ENCODE measurements at regions not wholly inside any gene's neighbourhood (a gene's known extent, or its start where the extent isn't known, plus 50 kb on each side); places are given as distances from the start of the nearest gene placed in this dataset.

DNA sequence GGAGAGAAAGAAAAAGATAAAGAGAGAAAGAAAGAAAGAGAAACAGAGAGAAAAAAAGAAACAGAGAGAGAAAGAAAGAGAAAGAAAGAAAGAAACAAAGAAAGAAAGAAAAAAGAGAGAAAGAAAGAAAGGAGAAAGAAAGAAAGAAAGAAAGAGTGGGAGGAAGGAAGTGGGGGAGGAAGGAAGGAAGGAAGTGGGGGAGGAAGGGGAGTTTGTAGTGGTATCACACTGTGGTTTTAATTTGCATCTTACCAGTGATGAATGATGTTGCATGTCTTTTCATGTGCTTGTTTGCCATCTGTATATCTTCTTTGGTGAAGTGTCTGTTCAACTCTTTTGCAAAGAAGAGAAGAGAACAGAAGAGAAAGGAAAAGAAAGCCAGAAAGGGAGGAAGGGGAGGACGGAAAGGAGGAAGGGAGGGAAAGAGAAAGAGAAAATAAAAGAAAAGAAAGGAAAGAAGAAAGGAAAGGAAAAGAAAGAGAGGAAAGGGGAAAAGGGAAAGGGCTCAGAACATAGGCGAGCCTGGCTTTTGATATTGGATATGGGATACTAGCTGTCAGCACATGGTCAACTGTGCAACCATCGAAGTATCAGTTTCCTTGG is 79.2 kb upstream of the FRMD4A start:
- DNase-seq = no peak
- H3K4me3 Mint-ChIP-seq = no peak overlapping the region
- H3K9me3 Mint-ChIP-seq = no peaks in the 10 kb centered on the region
- peaks cover 31% of the 10 kb centered on the region for H3K4me1 Mint-ChIP-seq (ENCODE audit: low read depth)
- TF ChIP-seq, protein P1, sequence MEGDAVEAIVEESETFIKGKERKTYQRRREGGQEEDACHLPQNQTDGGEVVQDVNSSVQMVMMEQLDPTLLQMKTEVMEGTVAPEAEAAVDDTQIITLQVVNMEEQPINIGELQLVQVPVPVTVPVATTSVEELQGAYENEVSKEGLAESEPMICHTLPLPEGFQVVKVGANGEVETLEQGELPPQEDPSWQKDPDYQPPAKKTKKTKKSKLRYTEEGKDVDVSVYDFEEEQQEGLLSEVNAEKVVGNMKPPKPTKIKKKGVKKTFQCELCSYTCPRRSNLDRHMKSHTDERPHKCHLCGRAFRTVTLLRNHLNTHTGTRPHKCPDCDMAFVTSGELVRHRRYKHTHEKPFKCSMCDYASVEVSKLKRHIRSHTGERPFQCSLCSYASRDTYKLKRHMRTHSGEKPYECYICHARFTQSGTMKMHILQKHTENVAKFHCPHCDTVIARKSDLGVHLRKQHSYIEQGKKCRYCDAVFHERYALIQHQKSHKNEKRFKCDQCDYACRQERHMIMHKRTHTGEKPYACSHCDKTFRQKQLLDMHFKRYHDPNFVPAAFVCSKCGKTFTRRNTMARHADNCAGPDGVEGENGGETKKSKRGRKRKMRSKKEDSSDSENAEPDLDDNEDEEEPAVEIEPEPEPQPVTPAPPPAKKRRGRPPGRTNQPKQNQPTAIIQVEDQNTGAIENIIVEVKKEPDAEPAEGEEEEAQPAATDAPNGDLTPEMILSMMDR (IDR thresholded peaks at IDR 0.05) = no peak
- peaks cover 48% of the 10 kb centered on the region; the same call in 1 of the 2 replicates for H3K27me3 Mint-ChIP-seq (ENCODE audit: insufficient read depth)
- no peak overlapping the region for H3K27ac Mint-ChIP-seq
- no peaks in the 10 kb centered on the region for H3K36me3 Mint-ChIP-seq (ENCODE audit: low read depth)

DNA sequence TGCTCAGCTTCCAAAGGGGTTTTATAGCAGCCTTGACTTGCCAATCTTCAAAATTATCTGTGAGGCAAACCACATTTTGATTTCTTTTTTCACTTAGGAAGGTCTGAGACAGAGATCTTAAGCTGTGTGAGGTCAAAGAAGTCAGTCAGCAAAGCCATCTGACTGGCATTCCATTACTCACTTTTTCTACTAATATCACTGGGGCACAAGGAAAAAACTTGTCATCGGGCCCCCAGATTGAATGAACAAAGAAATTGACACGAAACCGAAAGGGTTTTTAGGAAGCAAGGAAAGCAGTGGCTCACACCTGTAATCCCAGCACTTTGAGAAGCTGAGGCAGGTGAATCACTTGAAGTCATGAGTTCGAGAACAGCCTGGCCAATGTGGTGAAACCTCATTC is 78.5 kb upstream of the FRMD4A start:
- Mint-ChIP-seq H3K9me3 (no peaks in the 10 kb centered on the region), H3K4me1 (ENCODE audit: low read depth) (peaks cover 32% of the 10 kb centered on the region), H3K36me3 (ENCODE audit: low read depth) (no peaks in the 10 kb centered on the region), H3K4me3 (no peak overlapping the region), H3K27ac (no peak overlapping the region), H3K27me3 (ENCODE audit: insufficient read depth) (peaks cover 51% of the 10 kb centered on the region)
- DNase-seq = no peak
- TF ChIP-seq, protein P1 (IDR thresholded peaks at IDR 0.05) = no peak

DNA sequence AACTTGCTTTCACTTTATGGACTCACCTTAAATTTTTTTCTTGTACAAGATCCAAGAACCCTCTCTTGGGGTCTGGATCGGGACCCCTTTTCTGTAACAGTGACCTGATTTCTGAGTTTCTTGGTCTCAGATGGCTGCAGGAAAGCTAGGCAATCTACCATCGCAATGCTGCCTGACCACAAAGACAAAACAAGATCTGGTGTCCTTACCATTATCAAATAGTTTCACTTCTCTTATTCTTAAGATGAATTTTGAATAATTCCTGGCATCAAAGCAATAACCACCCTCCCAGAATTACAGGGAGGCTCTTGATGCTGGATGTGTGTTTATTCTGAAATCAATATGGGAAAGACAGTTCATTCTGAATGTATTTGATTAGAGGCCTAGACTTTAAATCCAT is 77.4 kb upstream of the FRMD4A start:
- Mint-ChIP-seq H3K27me3 (ENCODE audit: insufficient read depth) (peaks cover 52% of the 10 kb centered on the region), H3K27ac (no peak overlapping the region), H3K36me3 (ENCODE audit: low read depth) (no peaks in the 10 kb centered on the region), H3K4me1 (ENCODE audit: low read depth) (peaks cover 24% of the 10 kb centered on the region), H3K4me3 (no peak overlapping the region), H3K9me3 (no peaks in the 10 kb centered on the region)
- no peak for DNase-seq
- TF ChIP-seq, protein P1 (IDR thresholded peaks at IDR 0.05) = no peak

DNA sequence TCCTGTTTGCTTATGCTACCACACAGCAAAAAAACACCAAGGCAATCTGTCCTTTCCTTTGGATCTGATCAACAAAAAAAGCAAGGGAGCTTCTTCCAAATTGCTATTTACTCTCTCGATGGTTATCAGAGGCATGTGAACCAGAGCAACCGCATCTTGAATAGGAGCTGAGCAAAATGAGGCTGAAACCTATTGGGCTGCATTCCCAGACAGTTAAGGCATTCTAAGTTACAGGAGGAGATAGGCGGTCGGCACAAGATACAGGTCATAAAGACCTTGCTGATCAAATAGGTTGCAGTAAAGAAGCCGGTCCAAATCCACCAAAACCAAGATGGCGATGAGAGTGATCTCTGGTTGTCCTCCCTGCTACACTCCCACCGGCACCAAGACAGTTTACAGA is 76.8 kb upstream of the FRMD4A start:
- DNase-seq = no peak
- no peaks in the 10 kb centered on the region for H3K9me3 Mint-ChIP-seq
- H3K27me3 Mint-ChIP-seq (ENCODE audit: insufficient read depth) = peaks cover 52% of the 10 kb centered on the region
- H3K4me3 Mint-ChIP-seq = no peak overlapping the region
- H3K36me3 Mint-ChIP-seq (ENCODE audit: low read depth) = no peaks in the 10 kb centered on the region
- H3K4me1 Mint-ChIP-seq (ENCODE audit: low read depth) = peaks cover 22% of the 10 kb centered on the region
- TF ChIP-seq, protein P1 (IDR thresholded peaks at IDR 0.05) = no peak
- H3K27ac Mint-ChIP-seq = no peak overlapping the region

DNA sequence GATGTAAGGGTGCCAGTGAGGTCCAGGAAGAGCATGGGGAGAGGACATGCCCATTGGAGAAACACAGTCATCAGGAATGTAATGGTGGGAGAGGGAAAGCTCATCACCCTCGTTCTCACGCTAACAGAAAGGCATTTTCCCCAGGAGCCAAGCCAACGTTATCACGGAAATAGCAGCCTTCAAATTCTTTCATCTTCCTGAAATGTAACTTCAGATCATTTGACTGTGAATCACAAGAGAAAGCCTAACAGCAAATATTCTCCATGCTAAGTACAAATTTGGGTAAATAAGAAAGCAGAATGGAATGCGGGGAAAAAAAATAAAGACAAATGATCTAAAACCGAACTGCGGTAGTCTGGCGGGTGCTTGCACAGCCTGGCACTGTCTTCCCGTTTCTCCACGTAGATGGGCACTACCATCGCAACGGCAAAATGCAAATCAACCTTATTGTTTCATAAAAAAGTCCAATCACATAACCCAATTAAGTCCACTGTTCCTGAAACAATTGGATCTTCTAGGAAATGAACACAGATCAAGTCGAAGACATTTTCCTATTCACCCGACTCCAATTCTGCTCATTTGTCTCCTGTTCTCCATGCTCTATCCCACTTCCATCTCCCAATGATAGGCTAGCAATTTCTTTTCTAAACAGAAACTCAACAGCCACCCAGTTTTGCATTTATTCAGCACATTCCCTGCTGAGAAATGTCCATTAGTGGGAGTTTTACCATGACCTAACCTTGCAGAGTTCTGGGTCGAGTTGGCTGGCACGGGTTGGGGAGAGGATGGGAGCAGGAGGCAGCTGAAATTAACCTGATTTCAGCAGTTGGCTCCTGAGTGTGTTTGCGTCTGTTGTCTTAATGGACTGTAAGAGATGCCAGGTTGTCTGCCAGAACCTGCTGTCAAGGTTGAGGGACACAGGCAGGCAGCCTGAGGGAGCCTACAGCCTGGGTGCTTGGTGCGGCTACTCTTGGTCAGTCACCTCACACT is 74.6 kb upstream of the FRMD4A start:
- H3K9me3 Mint-ChIP-seq = peaks cover 4% of the 10 kb centered on the region; the same call in 1 of the 2 replicates
- TF ChIP-seq, protein P1 (IDR thresholded peaks at IDR 0.05) = no peak
- peaks cover 5% of the 10 kb centered on the region; the same call in 1 of the 2 replicates for H3K36me3 Mint-ChIP-seq (ENCODE audit: low read depth)
- peak; percentile 49 for DNase-seq
- H3K4me1 Mint-ChIP-seq (ENCODE audit: low read depth) = peaks cover 17% of the 10 kb centered on the region
- peak overlapping the region; percentile 47; the same call in 1 of the 2 replicates for H3K4me3 Mint-ChIP-seq
- H3K27ac Mint-ChIP-seq = peak overlapping the region; percentile 81
- peaks cover 53% of the 10 kb centered on the region for H3K27me3 Mint-ChIP-seq (ENCODE audit: insufficient read depth)

Data from HFFc6 (cell line).